H1 (cell line): ENCODE measurements at regions not wholly inside any gene's neighbourhood (a gene's known extent, or its start where the extent isn't known, plus 50 kb on each side); places are given as distances from the start of the nearest gene placed in this dataset.

Experiments
- CTCF ChIA-PET: fragments of 300-600 bp; sonication (Branson Sonifier 250); formaldehyde crosslinking; loops from one replicate; lab custom pipeline; 2021; ENCODE audit not compliant: partially characterized antibody; lab: Charles Lee
- POLR2A ChIA-PET: fragments of 300-600 bp; sonication (Branson Sonifier 250); formaldehyde crosslinking; loops from one replicate; lab custom pipeline; 2021; ENCODE audit warnings: inconsistent platforms; ENCODE audit not compliant: partially characterized antibody; lab: Charles Lee
- DNase-seq, 2 experiments: peaks; one replicate each; pipeline versions ENCODE4 v3.0.0 to v3.0.0-alpha.2; 2010 to 2022; ENCODE audit warnings: low spot score in 2 of 2, low read depth in 1 of 2, mixed read lengths in 1 of 2
- FAIRE-seq: peaks from 2 replicates; lab custom pipeline; 2011; peaks lifted over from hg19 to GRCh38; lab: Jason Lieb, UNC
- H2AFZ ChIP-seq: 2 replicates; pipeline ENCODE4 v1.8.1; 2012; ENCODE audit warnings: low read length, inconsistent platforms
- H2AK5ac ChIP-seq: 2 replicates; pipeline ENCODE4 v1.6.1; 2013; ENCODE audit warnings: low read depth, low read length
- H2BK120ac ChIP-seq: replicated peaks from 2 replicates; pipeline ENCODE3; 2013; ENCODE audit warnings: low read depth, low read length, inconsistent platforms
- H2BK12ac ChIP-seq: 2 replicates; pipeline ENCODE4 v1.6.1; 2013; ENCODE audit warnings: low read depth, low read length
- H2BK15ac ChIP-seq: 2 replicates; pipeline ENCODE4 v1.6.1; 2013; ENCODE audit warnings: low read length
- H2BK20ac ChIP-seq: 2 replicates; pipeline ENCODE4 v1.6.1; 2013; ENCODE audit warnings: low read length
- H2BK5ac ChIP-seq: 2 replicates; pipeline ENCODE4 v1.6.1; 2013; ENCODE audit warnings: low read depth, low read length
- H3K14ac ChIP-seq: 2 replicates; pipeline ENCODE4 v1.6.1; 2013; ENCODE audit warnings: inconsistent platforms; ENCODE audit not compliant: insufficient read length
- H3K18ac ChIP-seq: 2 replicates; pipeline ENCODE4 v1.6.1; 2013; ENCODE audit warnings: low read length; ENCODE audit errors: extremely low read depth
- H3K23ac ChIP-seq: 2 replicates; pipeline ENCODE4 v1.6.1; 2013; ENCODE audit warnings: inconsistent platforms; ENCODE audit not compliant: insufficient read length
- H3K23me2 ChIP-seq: 2 replicates; pipeline ENCODE4 v1.6.1; 2013; ENCODE audit warnings: low read depth, low read length
- H3K27ac ChIP-seq: 2 replicates; pipeline ENCODE4 v1.6.1; 2011; ENCODE audit warnings: low read depth, low read length, inconsistent platforms
- H3K27me3 ChIP-seq, 4 experiments: replicated peaks in 1 of 4; 1 replicate in 1 of 4; 2 replicates in 3 of 4; pipeline versions ENCODE4 v1.6.1 to v1.8.1; 2011 to 2013; ENCODE audit warnings: low read length in 3 of 4, mild to moderate bottlenecking in 3 of 4, inconsistent platforms in 2 of 4, mixed read lengths in 2 of 4, moderate library complexity in 1 of 4; ENCODE audit not compliant: control insufficient read depth in 3 of 4, insufficient read depth in 3 of 4; ENCODE audit errors: extremely low read depth in 1 of 4
- H3K36me3 ChIP-seq, 4 experiments: 2 replicates each; pipeline versions ENCODE4 v1.6.1 to v1.8.1; 2011 to 2013; ENCODE audit warnings: mild to moderate bottlenecking in 4 of 4, low read length in 3 of 4, moderate library complexity in 2 of 4, control low read depth in 1 of 4, inconsistent platforms in 1 of 4; ENCODE audit not compliant: insufficient read depth in 4 of 4, control insufficient read depth in 2 of 4
- H3K4ac ChIP-seq: replicated peaks from 2 replicates; pipeline ENCODE3; 2013; ENCODE audit warnings: low read length, low read depth, mixed read lengths, inconsistent platforms; ENCODE audit not compliant: insufficient read length
- H3K4me1 ChIP-seq, 4 experiments: replicated peaks in 1 of 4; 1 replicate in 1 of 4; 2 replicates in 3 of 4; pipeline versions ENCODE4 v1.6.1 to v1.8.1; 2011 to 2013; ENCODE audit warnings: low read length in 3 of 4, inconsistent platforms in 2 of 4, mixed read lengths in 1 of 4; ENCODE audit not compliant: insufficient read depth in 4 of 4, control insufficient read depth in 3 of 4
- H3K4me2 ChIP-seq, 2 experiments: 2 replicates each; pipeline versions ENCODE4 v1.6.1 to v1.8.1; 2011 to 2013; ENCODE audit warnings: low read depth in 2 of 2, low read length in 2 of 2, control low read depth in 1 of 2, inconsistent platforms in 1 of 2, mild to moderate bottlenecking in 1 of 2; ENCODE audit not compliant: insufficient read depth in 1 of 2
- H3K4me3 ChIP-seq, 4 experiments: fragments of 200-600, 300-600 bp in 1 of 4; sonication (generic), shearing (Covaris generic), sonication (Bioruptor Twin) in 1 of 4; 2 replicates each; pipeline versions ENCODE4 v1.5.1 to v1.8.1; 2011 to 2016; ENCODE audit warnings: low read length in 4 of 4, low read depth in 3 of 4, control low read depth in 2 of 4, inconsistent platforms in 2 of 4, mild to moderate bottlenecking in 2 of 4, mixed read lengths in 1 of 4, moderate library complexity in 1 of 4; ENCODE audit not compliant: insufficient read depth in 2 of 4; ENCODE audit errors: extremely low read depth in 1 of 4
- H3K56ac ChIP-seq: replicated peaks from 2 replicates; pipeline ENCODE3; 2013; ENCODE audit warnings: low read depth, mild to moderate bottlenecking, mixed read lengths, low read length, inconsistent platforms; ENCODE audit not compliant: insufficient read length
- H3K79me1 ChIP-seq: 2 replicates; pipeline ENCODE4 v1.6.1; 2013; ENCODE audit warnings: low read depth, low read length, control low read depth
- H3K79me2 ChIP-seq, 2 experiments: 2 replicates each; pipeline versions ENCODE4 v1.6.1 to v1.8.1; 2012 to 2013; ENCODE audit warnings: low read length in 2 of 2, mild to moderate bottlenecking in 2 of 2, inconsistent platforms in 1 of 2; ENCODE audit not compliant: insufficient read depth in 2 of 2, control insufficient read depth in 1 of 2
- H3K9ac ChIP-seq, 4 experiments: replicated peaks in 1 of 4; 1 replicate in 1 of 4; 2 replicates in 3 of 4; pipeline versions ENCODE4 v1.6.1 to v1.8.1; 2011 to 2013; ENCODE audit warnings: low read depth in 3 of 4, low read length in 3 of 4, control low read depth in 2 of 4, mild to moderate bottlenecking in 2 of 4, moderate library complexity in 2 of 4, inconsistent platforms in 1 of 4; ENCODE audit errors: extremely low read depth in 1 of 4
- H3K9me3 ChIP-seq, 2 experiments: 2 replicates each; pipeline versions ENCODE4 v1.6.1 to v1.8.1; 2012 to 2013; ENCODE audit warnings: mild to moderate bottlenecking in 2 of 2, moderate library complexity in 2 of 2, control low read depth in 1 of 2, inconsistent platforms in 1 of 2, low read depth in 1 of 2, low read length in 1 of 2, mixed read lengths in 1 of 2; ENCODE audit not compliant: insufficient read depth in 2 of 2
- H4K20me1 ChIP-seq, 2 experiments: replicated peaks in 1 of 2; 2 replicates each; pipeline versions ENCODE3 to v1.8.1; 2011 to 2013; ENCODE audit warnings: inconsistent platforms in 2 of 2, low read length in 2 of 2, mild to moderate bottlenecking in 1 of 2; ENCODE audit not compliant: insufficient read depth in 2 of 2, control insufficient read depth in 1 of 2
- H4K5ac ChIP-seq: 2 replicates; pipeline ENCODE4 v1.6.1; 2013; ENCODE audit warnings: low read length, low read depth, mixed read lengths, inconsistent platforms; ENCODE audit not compliant: insufficient read length
- H4K8ac ChIP-seq: 2 replicates; pipeline ENCODE4 v1.8.0; 2013; ENCODE audit warnings: mild to moderate bottlenecking, moderate library complexity, low read length, inconsistent platforms; ENCODE audit not compliant: insufficient read depth; ENCODE audit errors: extremely low read depth
- H4K91ac ChIP-seq: replicated peaks from 2 replicates; pipeline ENCODE3; 2013; ENCODE audit warnings: low read length, mixed read lengths, inconsistent platforms; ENCODE audit not compliant: insufficient read length
- BACH1 ChIP-seq: IDR thresholded peaks from 2 replicates; pipeline ENCODE4 v1.6.1; 2012; ENCODE audit warnings: low read length, improper control_type of control experiment
- CBX5 ChIP-seq: fragments of 300-800, 300-1000 bp; sonication (generic); IDR thresholded peaks from 2 replicates; pipeline ENCODE4 v1.7.1; 2016; ENCODE audit warnings: antibody characterized with exemption, low read length, low read depth
- CHD2 ChIP-seq: IDR thresholded peaks from 2 replicates; pipeline ENCODE4 v1.6.1; 2012; ENCODE audit warnings: low read length, improper control_type of control experiment
- EP300 ChIP-seq, 2 experiments: IDR thresholded peaks; 1 replicate in 1 of 2; 2 replicates in 1 of 2; pipeline ENCODE4 v1.6.1; 2011 to 2012; ENCODE audit warnings: low read depth in 2 of 2, low read length in 2 of 2, mild to moderate bottlenecking in 2 of 2, borderline replicate concordance in 1 of 2, inconsistent platforms in 1 of 2, moderate library complexity in 1 of 2
- EZH2 ChIP-seq: fragments of 200-600 bp; sonication (generic); IDR thresholded peaks from 2 replicates; pipeline ENCODE4 v1.7.1; 2012; ENCODE audit warnings: low read depth, mild to moderate bottlenecking, moderate library complexity, low read length, inconsistent platforms; ENCODE audit not compliant: severe bottlenecking
- HDAC6 ChIP-seq: IDR thresholded peaks from one replicate; pipeline ENCODE4 v1.7.1; 2012; ENCODE audit warnings: low read depth, mild to moderate bottlenecking, inconsistent platforms, low read length, moderate library complexity
- KDM5A ChIP-seq: fragments of 200-600 bp; IDR thresholded peaks from 2 replicates; pipeline ENCODE4 v1.7.1; 2012; ENCODE audit warnings: mild to moderate bottlenecking, low read length, inconsistent platforms, mixed read lengths
- NRF1 ChIP-seq: IDR thresholded peaks from 2 replicates; pipeline ENCODE4 v1.6.1; 2011; ENCODE audit warnings: mild to moderate bottlenecking, low read depth, low read length, improper control_type of control experiment
- RNF2 ChIP-seq: fragments of 200-900, 300-1000 bp; sonication (generic); IDR thresholded peaks from 2 replicates; pipeline ENCODE4 v1.7.1; 2016; ENCODE audit warnings: borderline replicate concordance, low read depth, mild to moderate bottlenecking, antibody characterized with exemption, low read length; ENCODE audit not compliant: poor library complexity, severe bottlenecking; ENCODE audit errors: missing control alignments
- SIN3A ChIP-seq, 2 experiments: IDR thresholded peaks in 1 of 2; conservative IDR thresholded peaks in 1 of 2; 2 replicates each; pipeline ENCODE4 v1.6.1; 2011 to 2012; ENCODE audit warnings: low read length in 2 of 2, improper control_type of control experiment in 1 of 2, low read depth in 1 of 2, mild to moderate bottlenecking in 1 of 2
- SIRT6 ChIP-seq: IDR thresholded peaks from one replicate; pipeline ENCODE4 v1.7.1; 2012; ENCODE audit warnings: low read length, inconsistent platforms
- SP2 ChIP-seq: IDR thresholded peaks from 2 replicates; pipeline ENCODE4 v1.6.1; 2012; ENCODE audit warnings: mild to moderate bottlenecking, low read length, inconsistent platforms
- SRF ChIP-seq: IDR thresholded peaks from 2 replicates; pipeline ENCODE4 v1.6.1; 2011; ENCODE audit warnings: mild to moderate bottlenecking, low read depth, low read length, moderate library complexity
- TCF12 ChIP-seq: IDR thresholded peaks from 2 replicates; pipeline ENCODE4 v1.6.1; 2011; ENCODE audit warnings: low read depth, mild to moderate bottlenecking, low read length
- TF ChIP-seq, protein P1 (sequence below): IDR thresholded peaks from 2 replicates; pipeline ENCODE4 v1.6.1; 2011; ENCODE audit warnings: low read length, improper control_type of control experiment

DNA sequence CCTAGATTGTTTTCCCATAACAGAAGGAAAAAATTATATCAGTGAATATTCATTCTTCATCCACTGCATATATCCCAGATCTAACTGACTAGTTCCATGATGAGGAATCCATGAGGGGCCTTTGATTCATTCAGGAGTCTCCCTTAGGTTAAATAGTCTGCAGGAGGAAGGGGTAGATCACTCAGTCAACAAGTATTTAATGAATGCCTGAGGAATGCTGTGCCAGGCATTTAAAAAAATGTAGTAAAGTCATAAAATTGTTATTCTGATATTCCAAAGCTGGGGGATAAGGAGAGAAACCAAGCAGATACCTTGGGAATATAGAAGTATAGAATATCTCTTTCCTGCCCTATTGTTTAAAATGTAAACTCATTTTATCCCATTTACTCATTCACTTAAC, 216.2 kb upstream of the CAND1 start:
- Histone ChIP-seq H2AFZ (no peak overlapping the region), H3K14ac (no peak overlapping the region), H3K23me2 (no peaks in the 10 kb centered on the region), H3K9me3 (no peaks in the 10 kb centered on the region), H4K8ac (no peak overlapping the region), H2BK120ac (no peak overlapping the region), H3K23ac (no peak overlapping the region), H3K18ac (no peak overlapping the region), H3K79me2 (peaks cover 0 to 4% of the 10 kb centered on the region in 2 experiments; a peak in 2 of 4 replicates), H4K91ac (no peak overlapping the region), H2BK15ac (no peak overlapping the region), H3K4ac (no peak overlapping the region), H3K27me3 (no peaks in the 10 kb centered on the region), H3K4me3 (no peak overlapping the region), H3K56ac (no peak overlapping the region), H3K4me1 (no peaks in the 10 kb centered on the region), H2AK5ac (no peak overlapping the region), H3K4me2 (no peak overlapping the region), H3K79me1 (no peaks in the 10 kb centered on the region; the same call in 1 of the 2 replicates), H2BK12ac (no peak overlapping the region), H2BK5ac (no peak overlapping the region), H3K27ac (no peak overlapping the region), H4K20me1 (no peaks in the 10 kb centered on the region), H4K5ac (no peak overlapping the region), H3K36me3 (no peaks in the 10 kb centered on the region), H3K9ac (no peak overlapping the region), H2BK20ac (no peak overlapping the region)
- ChIA-PET POLR2A (interaction anchor here (0.9 kb wide), 1 partner anchor 16 kb away, joined by 4 read pairs; no protein-coding TSS in a partner anchor), CTCF (no interaction called here)
- no peak for DNase-seq
- FAIRE-seq = no peak
- TF ChIP-seq, protein P1, sequence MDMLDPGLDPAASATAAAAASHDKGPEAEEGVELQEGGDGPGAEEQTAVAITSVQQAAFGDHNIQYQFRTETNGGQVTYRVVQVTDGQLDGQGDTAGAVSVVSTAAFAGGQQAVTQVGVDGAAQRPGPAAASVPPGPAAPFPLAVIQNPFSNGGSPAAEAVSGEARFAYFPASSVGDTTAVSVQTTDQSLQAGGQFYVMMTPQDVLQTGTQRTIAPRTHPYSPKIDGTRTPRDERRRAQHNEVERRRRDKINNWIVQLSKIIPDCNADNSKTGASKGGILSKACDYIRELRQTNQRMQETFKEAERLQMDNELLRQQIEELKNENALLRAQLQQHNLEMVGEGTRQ = no peak
- TF ChIP-seq KDM5A (no peak), CHD2 (no peak), SIN3A (conservative IDR thresholded peaks at IDR 0.05 in 1 of 2, IDR thresholded peaks at IDR 0.05 in 1 of 2; ENCODE audit: low read depth in 1 of 2, low read length in 2 of 2) (no peak), EZH2 (no peak), SIRT6 (no peak), SRF (no peak), SP2 (no peak), EP300 (IDR thresholded peaks at IDR 0.05; ENCODE audit: borderline replicate concordance in 1 of 2, low read depth in 2 of 2, low read length in 2 of 2) (no peak), BACH1 (no peak), CBX5 (no peak), HDAC6 (no peak), TCF12 (no peak), NRF1 (no peak), RNF2 (no peak)
